ENCODE measurements at regions not wholly inside any gene's neighbourhood (a gene's known extent, or its start where the extent isn't known, plus 50 kb on each side); places are given as distances from the start of the nearest gene placed in this dataset.

GRCh38 chr5:165624166-165624946, 2118.9 kb downstream of the MAT2B start:
- no peak for DNase-seq

DNA sequence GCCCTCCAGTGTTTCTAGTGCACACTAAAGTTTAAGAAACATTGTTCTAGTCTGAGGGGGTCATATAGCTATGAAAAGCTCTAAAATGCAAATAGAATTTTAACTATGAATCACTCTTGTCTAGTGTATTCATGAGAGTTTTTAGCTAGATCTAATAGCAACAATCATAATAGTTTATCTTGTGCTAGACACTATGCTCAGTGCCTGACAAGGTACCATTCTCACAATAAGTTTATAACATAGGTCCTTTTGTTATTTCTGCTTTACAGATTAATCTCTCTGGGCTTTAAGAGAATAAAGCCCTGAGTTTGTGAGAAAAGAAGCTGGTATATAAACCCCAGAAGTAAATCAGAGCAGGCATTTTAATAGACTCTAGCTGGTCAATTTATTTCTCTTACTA, 2120.7 kb downstream of the MAT2B start:
- DNase-seq, result no peak

DNA sequence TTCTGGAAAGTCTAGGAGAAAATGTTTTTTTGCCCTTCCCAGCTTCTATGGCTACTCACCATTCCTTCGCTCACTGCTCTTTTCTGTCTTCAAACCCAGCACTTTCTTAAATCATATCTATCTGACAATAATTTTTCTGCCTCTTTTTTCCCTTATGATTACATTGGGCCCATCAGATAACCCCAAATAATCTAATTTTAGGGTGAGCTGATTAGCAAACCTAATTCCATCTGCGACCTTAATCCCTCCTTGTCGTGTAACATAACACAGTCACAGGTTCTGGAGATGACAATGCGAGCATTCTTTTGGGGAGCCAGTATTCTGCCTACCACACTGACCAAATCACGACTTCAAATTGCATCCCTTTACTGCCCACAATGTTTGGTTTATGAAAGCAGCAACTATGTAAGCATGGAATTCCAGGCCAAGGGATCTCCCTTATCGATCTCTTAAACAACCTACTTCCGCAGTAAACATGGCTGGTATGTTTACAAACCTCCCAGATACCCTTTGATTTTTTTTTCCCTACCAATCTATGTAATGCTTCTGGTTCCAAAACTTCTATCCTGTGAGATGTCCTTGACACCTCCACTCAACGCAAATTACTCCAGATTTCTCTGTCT, 2122.2 kb downstream of the MAT2B start:
- DNase-seq, result no peak

GRCh38 chr5:165630261-165630778, 2124.9 kb downstream of the MAT2B start:
- DNase-seq, result peak; percentile 29

DNA sequence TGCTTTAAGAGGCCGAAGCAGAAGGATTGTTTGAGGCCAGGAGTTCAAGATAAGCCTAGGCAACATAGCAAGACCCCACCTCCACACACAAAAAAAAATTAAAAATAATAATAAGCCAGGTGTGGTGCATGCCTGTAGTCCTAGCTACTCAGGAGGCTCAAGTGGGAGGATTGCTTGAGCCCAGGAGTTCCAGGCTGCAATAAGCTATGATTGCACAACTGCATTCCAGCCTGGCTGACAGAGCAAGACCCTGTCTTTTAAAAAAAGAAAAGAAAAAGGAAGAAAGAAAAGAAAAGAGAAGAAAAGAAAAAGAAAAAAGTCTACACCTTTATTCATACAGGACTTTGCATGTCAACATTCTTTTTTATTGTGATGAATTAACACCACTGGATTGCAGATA, 2125.8 kb downstream of the MAT2B start:
- DNase-seq, result no peak

- no peak for DNase-seq
Observed at GRCh38 chr5:165642366-165642765, 2136.9 kb downstream of the MAT2B start.

DNA sequence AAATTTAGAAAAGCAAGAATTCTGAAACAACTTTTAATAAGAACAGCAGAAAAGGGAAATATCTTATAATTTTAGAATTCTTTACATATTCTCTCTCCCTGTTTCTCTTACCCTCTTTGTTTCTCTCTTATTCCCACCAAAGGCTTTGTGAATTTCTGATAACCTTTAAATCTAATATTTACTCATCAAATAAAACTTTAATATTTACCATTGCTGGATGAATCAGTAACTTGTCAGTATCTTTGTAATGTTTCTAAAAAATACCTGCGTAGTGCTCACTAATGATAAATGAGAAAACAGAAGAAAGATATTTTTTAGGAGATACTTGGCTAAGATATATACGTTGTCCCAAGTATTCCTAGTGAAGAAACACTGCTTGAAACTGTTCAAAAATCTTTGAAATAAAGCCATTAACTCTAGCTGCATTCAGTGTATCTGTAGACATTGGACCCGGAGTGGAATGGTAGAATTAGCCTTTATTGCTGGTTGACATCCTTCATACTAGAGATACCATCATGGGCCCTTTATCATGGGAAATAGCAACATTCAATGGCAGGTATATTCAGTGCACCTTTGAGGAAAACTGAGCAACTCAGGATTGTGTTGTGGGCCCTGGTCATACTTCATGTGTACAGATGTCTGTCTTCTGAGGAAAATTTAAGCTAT, 2160.4 kb downstream of the MAT2B start:
- no peak for DNase-seq

DNA sequence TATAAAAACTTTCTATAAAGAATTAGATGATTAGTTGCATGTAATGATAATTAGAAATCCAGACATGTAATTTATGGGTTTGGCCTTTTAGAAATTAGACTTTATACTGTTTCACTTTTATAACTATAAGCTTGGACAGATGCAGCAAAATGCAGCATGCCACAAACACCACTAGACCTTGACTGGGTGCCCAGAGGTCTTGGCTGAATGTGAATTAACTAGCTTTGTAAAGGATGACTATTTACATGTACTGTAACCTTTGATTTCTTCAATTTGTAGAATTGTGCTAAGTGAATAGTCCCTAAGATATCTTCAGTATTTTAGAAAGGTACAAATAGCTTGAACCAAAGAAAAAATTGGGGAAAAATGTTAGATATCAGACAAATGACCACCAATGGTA, 2168.1 kb downstream of the MAT2B start:
- DNase-seq, result no peak

DNA sequence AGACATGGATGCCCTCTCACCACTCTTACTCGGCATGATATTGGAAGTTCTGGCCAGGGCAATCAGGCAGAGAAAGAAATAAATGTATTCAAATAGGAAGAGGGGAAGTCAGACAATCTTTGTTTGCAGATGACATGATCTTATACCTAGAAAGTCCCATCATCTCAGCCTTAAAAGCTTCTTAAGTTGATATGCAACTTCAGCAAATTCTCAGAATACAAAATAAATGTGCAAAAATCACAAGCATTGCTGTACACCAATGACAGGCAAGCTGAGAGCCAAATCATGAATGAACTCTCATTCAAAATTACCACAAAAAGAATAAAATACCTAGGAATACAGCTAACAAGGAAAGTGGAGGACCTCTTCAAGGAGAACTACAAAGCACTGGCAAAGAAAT, 2190.4 kb downstream of the MAT2B start:
- DNase-seq, result no peak

- no peak for DNase-seq
Observed at GRCh38 chr5:165705960-165706359, 2200.5 kb downstream of the MAT2B start.

GRCh38 chr5:165712011-165712410, 2206.6 kb downstream of the MAT2B start:
- DNase-seq, result no peak

GRCh38 chr5:165714598-165714997, 2209.2 kb downstream of the MAT2B start:
- DNase-seq, result no peak

DNA sequence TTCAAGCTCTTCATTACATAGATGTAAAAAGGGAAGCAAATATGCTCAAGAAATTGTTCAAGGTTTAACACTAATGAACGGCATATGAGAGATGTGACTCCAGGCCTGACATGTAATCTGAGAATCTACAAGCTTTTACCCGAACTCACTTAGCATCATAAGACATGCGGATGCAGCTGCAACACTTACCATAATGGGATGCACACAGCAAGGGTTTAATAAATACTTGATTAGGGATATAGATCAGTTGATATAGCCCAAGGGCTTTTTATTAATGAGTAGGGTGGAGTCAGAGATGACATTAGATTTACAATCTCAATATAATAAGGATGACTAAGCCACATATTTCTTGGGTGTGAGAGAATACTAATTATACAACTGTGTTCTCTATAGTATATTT, 2215.5 kb downstream of the MAT2B start:
- no peak for DNase-seq

DNA sequence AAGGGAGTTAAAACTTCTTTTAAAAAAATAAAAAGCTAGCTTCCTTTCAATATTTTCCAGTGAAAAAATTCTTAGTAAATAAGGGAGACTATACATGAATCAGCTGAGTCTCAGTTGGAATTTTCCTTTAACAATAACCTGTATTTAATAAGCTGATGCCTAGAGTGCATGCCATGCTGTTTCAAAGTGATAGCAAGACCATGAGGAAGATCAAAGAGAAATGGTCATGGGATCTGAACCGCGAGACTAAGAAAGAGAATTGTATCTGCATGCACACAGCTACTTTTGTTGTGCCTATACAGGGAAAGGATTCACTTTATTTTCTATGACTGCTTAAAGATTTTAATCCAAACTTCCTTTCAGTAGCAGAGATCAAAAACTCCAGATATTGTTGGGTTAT, 2217.0 kb downstream of the MAT2B start:
- DNase-seq, result no peak

DNA sequence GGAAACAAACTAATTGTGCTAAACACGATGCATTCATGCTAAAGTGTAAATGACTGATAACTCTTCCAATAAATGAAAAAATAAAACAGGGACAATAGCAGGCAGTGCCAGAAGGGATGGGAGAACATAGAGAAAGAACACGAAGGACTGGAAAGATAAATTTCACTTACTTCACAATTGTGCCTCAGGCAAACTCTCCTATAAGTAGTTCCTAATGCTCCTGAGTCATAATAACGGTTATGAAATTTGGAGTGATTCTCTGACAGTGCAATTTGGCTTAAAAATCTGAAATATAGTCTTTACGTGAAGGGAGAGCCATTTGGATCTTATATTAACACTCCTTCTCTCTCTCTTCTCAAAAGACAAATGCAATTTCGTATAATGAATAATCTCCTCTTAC, 2218.5 kb downstream of the MAT2B start:
- DNase-seq, result no peak

DNA sequence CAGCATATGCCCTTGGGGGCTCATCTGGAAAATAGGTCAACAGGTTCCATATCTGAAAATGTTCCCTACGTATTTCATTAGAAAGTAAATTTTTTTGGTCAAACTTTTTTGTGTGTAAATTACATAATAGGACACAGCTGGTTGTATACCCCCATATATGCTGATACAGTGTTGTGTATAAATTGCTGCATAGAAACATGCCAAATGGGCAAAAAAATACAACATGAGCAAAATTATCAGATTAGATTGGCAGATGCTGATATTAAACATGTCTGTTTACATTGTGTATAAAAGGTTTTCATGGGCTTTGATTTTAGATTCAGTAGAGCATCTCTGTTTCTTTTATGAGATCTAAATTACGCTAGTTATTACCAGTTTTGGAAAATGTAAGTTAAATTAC, 2223.0 kb downstream of the MAT2B start:
- no peak for DNase-seq

DNA sequence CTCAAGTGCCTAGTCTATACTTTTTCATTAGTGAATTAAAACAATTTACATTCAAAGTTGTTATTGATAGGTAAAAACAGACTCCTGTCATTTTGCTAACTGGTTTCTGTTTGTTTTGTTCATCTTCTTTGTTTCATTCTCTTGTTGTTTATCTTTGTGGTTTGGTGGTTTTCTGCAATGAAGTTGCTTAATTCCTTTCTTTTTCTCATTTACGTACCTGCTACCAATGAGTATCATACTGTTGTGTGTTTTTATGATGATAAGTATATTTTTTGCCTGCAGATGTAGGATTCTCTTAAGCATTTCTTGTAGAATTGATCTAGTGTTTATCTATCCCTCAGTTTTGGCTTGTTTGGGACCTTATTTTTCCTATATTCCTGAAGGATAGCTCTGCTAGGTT, 2230.0 kb downstream of the MAT2B start:
- DNase-seq, result no peak

- DNase-seq, result no peak
Observed at GRCh38 chr5:165739079-165739741, 2233.8 kb downstream of the MAT2B start.

- DNase-seq, result no peak
Observed at GRCh38 chr5:165757791-165758190, 2252.4 kb downstream of the MAT2B start.

- DNase-seq, result no peak
Observed at GRCh38 chr5:165775111-165775510, 2269.7 kb downstream of the MAT2B start.

DNA sequence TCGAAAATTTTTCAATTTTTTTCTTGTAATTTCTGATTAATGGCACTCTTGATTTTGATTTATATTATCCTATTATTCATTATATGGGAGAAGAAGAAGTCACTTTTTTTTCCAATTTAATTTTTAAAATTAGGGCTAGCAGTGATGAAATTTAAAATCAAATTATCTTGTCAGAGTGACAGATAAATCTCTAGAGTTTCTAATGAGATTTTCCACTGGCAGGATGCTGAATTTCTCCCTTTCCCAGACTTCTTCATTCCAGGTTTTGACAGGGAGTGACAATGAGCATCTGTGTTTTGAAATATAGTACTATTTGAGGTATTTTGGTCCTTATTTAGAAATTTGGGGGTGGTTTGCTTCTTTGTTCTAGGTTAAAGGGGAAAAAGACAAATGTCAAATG, 2274.1 kb downstream of the MAT2B start:
- DNase-seq, result no peak

DNA sequence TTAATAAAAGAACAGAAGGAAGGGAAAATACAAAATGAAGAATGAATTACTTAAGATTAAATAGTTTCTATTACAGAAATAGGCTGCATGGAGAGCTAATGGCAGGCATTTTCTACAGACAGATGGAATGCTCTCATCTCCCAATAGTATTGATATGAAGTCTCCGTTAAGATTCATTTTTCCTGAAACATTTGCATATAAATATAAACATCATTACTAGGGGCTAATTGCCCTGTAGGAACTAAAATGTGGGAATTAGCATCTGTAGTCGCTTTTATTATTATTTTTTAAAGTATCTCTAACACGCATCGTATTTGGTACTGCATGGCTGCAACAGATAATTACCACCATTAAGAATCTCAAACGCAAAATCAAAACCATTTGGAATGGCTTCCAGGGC, 2275.5 kb downstream of the MAT2B start:
- no peak for DNase-seq

DNA sequence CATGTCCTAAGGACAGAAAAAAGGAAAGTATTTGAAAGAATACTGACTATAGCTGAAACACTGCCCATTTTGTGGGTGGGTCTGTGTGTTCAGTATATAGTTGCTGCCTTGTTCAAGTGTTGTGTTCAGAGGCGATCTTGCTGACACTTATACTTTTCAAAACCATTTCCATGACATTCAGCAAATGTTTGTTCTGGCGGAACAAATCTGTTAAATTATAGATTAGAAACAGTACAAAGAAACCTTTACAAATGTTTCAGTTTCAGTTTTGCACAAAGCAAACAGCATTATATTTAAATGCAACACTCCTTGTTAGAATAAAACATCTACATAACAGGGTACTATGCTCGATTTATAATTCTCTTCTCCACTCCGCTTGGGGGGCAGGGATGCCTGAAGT, 2276.3 kb downstream of the MAT2B start:
- no peak for DNase-seq

DNA sequence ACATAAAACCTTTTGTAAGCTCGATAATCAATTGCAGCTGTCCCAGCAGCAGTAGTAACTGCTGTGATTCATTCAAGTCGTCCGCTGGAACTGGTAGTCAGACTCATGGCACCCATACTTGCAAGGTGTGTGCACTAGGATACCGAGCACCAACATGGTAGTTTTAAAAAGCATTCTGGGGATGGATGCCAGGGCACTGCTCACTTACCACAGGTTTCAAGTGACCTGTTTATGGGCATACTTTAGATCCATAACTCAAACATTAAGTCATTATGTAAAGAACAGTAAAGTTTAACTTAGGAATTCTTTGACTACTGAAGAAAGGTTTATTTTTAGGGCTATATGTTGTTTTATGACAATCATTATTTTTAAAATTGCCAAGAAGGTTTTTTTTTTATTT, 2277.6 kb downstream of the MAT2B start:
- no peak for DNase-seq

Measured in NCI-H1436 (cell line).